GM12878 (cell line): ENCODE measurements at regions not wholly inside any gene's neighbourhood (a gene's known extent, or its start where the extent isn't known, plus 50 kb on each side); places are given as distances from the start of the nearest gene placed in this dataset.

Source experiments
- JUNB ChIP-seq: IDR thresholded peaks from 2 replicates; pipeline ENCODE4 v1.6.1; 2016; ENCODE audit warnings: antibody characterized with exemption, mild to moderate bottlenecking
- POLR2AphosphoS5 ChIP-seq: IDR thresholded peaks from 2 replicates; pipeline ENCODE4 v1.6.1; 2011; ENCODE audit warnings: mild to moderate bottlenecking, low read length, inconsistent platforms
- RCOR1 ChIP-seq: conservative IDR thresholded peaks from 2 replicates; pipeline ENCODE4 v1.6.1; 2012; ENCODE audit warnings: low read depth, low read length, improper control_type of control experiment
- SP1 ChIP-seq: IDR thresholded peaks from one replicate; pipeline ENCODE4 v1.6.1; 2011; ENCODE audit warnings: low read depth, low read length
- TF ChIP-seq, protein P1 (sequence below), 3 experiments: IDR thresholded peaks in 2 of 3; conservative IDR thresholded peaks in 1 of 3; 2 replicates each; pipeline ENCODE4 v1.5.1; 2011; ENCODE audit warnings: low read depth in 3 of 3, low read length in 3 of 3, mild to moderate bottlenecking in 3 of 3, control low read depth in 2 of 3, moderate library complexity in 2 of 3, inconsistent platforms in 1 of 3, mixed read lengths in 1 of 3; ENCODE audit not compliant: control insufficient read depth in 2 of 3, insufficient read depth in 1 of 3; ENCODE audit errors: extremely low read depth in 1 of 3
- TF ChIP-seq, protein P2 (sequence below): fragments of 450-650 bp; conservative IDR thresholded peaks from 2 replicates; pipeline ENCODE4 v1.6.1; 2017; ENCODE audit warnings: mild to moderate bottlenecking, moderate library complexity

- TF ChIP-seq, protein P1, sequence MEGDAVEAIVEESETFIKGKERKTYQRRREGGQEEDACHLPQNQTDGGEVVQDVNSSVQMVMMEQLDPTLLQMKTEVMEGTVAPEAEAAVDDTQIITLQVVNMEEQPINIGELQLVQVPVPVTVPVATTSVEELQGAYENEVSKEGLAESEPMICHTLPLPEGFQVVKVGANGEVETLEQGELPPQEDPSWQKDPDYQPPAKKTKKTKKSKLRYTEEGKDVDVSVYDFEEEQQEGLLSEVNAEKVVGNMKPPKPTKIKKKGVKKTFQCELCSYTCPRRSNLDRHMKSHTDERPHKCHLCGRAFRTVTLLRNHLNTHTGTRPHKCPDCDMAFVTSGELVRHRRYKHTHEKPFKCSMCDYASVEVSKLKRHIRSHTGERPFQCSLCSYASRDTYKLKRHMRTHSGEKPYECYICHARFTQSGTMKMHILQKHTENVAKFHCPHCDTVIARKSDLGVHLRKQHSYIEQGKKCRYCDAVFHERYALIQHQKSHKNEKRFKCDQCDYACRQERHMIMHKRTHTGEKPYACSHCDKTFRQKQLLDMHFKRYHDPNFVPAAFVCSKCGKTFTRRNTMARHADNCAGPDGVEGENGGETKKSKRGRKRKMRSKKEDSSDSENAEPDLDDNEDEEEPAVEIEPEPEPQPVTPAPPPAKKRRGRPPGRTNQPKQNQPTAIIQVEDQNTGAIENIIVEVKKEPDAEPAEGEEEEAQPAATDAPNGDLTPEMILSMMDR (IDR thresholded peaks at IDR 0.05 in 2 of 3, conservative IDR thresholded peaks at IDR 0.05 in 1 of 3; ENCODE audit: control insufficient read depth in 2 of 3, extremely low read depth in 1 of 3, insufficient read depth in 1 of 3, low read depth in 3 of 3, low read length in 3 of 3), result no peak
- TF ChIP-seq, protein P2, sequence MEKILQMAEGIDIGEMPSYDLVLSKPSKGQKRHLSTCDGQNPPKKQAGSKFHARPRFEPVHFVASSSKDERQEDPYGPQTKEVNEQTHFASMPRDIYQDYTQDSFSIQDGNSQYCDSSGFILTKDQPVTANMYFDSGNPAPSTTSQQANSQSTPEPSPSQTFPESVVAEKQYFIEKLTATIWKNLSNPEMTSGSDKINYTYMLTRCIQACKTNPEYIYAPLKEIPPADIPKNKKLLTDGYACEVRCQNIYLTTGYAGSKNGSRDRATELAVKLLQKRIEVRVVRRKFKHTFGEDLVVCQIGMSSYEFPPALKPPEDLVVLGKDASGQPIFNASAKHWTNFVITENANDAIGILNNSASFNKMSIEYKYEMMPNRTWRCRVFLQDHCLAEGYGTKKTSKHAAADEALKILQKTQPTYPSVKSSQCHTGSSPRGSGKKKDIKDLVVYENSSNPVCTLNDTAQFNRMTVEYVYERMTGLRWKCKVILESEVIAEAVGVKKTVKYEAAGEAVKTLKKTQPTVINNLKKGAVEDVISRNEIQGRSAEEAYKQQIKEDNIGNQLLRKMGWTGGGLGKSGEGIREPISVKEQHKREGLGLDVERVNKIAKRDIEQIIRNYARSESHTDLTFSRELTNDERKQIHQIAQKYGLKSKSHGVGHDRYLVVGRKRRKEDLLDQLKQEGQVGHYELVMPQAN, result no peak
- no peak for TF ChIP-seq POLR2AphosphoS5
- no peak for TF ChIP-seq SP1
- no peak for TF ChIP-seq JUNB
- no peak for TF ChIP-seq RCOR1
Observed at GRCh38 chr14:104442631-104443390, 136.8 kb upstream of the C14orf180 start.
